Heart right ventricle (tissue), 16 donors: ENCODE measurements at regions not wholly inside any gene's neighbourhood (a gene's known extent, or its start where the extent isn't known, plus 50 kb on each side); places are given as distances from the start of the nearest gene placed in this dataset.

Experiments used
- ATAC-seq, 8 donors: fragments of 200-7000 bp; cut with Tn5 transposase; one replicate each; pipeline ENCODE4 v1.9.1; 2020; ENCODE audit warnings: mild to moderate bottlenecking in 8 of 8, moderate library complexity in 8 of 8, moderate number of reproducible peaks in 1 of 8
- DNase-seq, 2 donors: peaks; one replicate each; pipeline ENCODE4 v3.0.0-alpha.2; 2020
- H3K27ac ChIP-seq, 10 donors: fragments of 200-600 bp; sonication (generic) in 2 of 10; one replicate each; pipeline versions ENCODE4 v1.5.0 to v1.8.0; 2020 to 2022; ENCODE audit warnings: mild to moderate bottlenecking in 3 of 10
- H3K27me3 ChIP-seq, 7 donors: fragments of 200-600 bp; one replicate each; pipeline ENCODE4 v1.8.0; 2021 to 2022; ENCODE audit warnings: mild to moderate bottlenecking in 2 of 7
- H3K36me3 ChIP-seq, 9 donors: fragments of 200-600 bp; sonication (generic) in 1 of 9; one replicate each; pipeline versions ENCODE4 v1.5.0 to v1.8.0; 2020 to 2022; ENCODE audit warnings: mild to moderate bottlenecking in 2 of 9
- H3K4me1 ChIP-seq, 9 donors: fragments of 200-600 bp; sonication (generic) in 1 of 9; one replicate each; pipeline versions ENCODE4 v1.5.0 to v1.8.0; 2020 to 2022; ENCODE audit warnings: mild to moderate bottlenecking in 4 of 9
- H3K4me3 ChIP-seq, 10 donors: fragments of 200-600 bp; sonication (generic) in 2 of 10; one replicate each; pipeline versions ENCODE4 v1.5.0 to v1.8.0; 2020 to 2022; ENCODE audit warnings: mild to moderate bottlenecking in 7 of 10, moderate library complexity in 2 of 10
- H3K9me3 ChIP-seq, 11 donors: fragments of 200-600 bp in 10 of 11; sonication (generic) in 2 of 11; one replicate each; pipeline versions ENCODE4 v1.5.0 to v1.8.0; 2013 to 2022; ENCODE audit warnings: mild to moderate bottlenecking in 2 of 11, control low read depth in 1 of 11, moderate library complexity in 1 of 11
- CTCF ChIP-seq, 9 donors: fragments of 200-600 bp; sonication (generic) in 2 of 9; IDR thresholded peaks; one replicate each; pipeline versions ENCODE4 v1.5.0 to v1.8.0; 2021 to 2022; ENCODE audit warnings: antibody characterized with exemption in 9 of 9, mild to moderate bottlenecking in 5 of 9, moderate library complexity in 1 of 9
- WGBS, 2 donors: extraction: QIAGEN DNeasy Blood & Tissue Kit; methylation state at CpG; one replicate each; pipeline ENCODE4 v1.1.7; 2013; ENCODE audit warnings: inconsistent platforms in 1 of 2; 5-methylcytosine and 5-hydroxymethylcytosine counted together
- intact Hi-C, 10 donors: fragments of 100-400 bp; cut with DNase I; formaldehyde crosslinking; loops; one replicate each; pipeline versions ENCODE4 v1.11.1 to v1.14.2; 2022
- donor health status: Arrhythmogenic right ventricular cardiomyopathy.
- donor health status: ischemic (EF 13 %, LVEDD 7.1; RV severe dilation, severe dysfunction).
- donor health status: healthy with polysubstance abuse.
- donor health status: DM: no; HTN: yes; CAD: no.
- donor health status: DM: no; HTN: no; CAD: no.
- donor health status: ischemic (EF 25% LVEDD 6.9; RV normal size, moderate dysfunction).
- donor health status: ischemic (EF 25% LVEDD 5.7; RV mildly dilated, moderate dysfunction).
- donor health status: healthy.
- donor health status: DM: yes; HTN: yes; CAD: no.
- donor health status: Ischemic cardiomyopathy.
- donor health status: ischemic (EF 35%, LVEDD 5.7; RV mildly dilated, moderate dysfunction).
- donor health status: nonischemic (EF 11% LVEDD 7.7; RV severe dilation, severe dysfunction).
- donor health status: DM: yes; HTN: yes; CAD: no.
- donor health status: PGD.
- donor health status: ischemic (EF 29% LVEDD 5.4; RV normal size, mild dysfunction).
- donor health status: nonischemic (EF 23%, LVEDD 6.1; RV moderate dilation, normal function).

GRCh38 chr16:85216522-85217375 is 104.5 kb upstream of the CIBAR2 start:
- ATAC-seq (no peak), DNase-seq (no peak)
- TF ChIP-seq CTCF (IDR thresholded peaks at IDR 0.05), result no peak
- H3K36me3 ChIP-seq, result no peaks in the 10 kb centered on the region
- H3K27ac ChIP-seq, result no peak overlapping the region
- 95 to 97% methylated on average over 19 of the region's 19 CpGs for WGBS, 2 donors
- H3K9me3 ChIP-seq, result no peaks in the 10 kb centered on the region
- H3K27me3 ChIP-seq, result no peaks in the 10 kb centered on the region
- H3K4me3 ChIP-seq, result no peak overlapping the region
- intact Hi-C loops, result no loop called here
- H3K4me1 ChIP-seq, result peaks cover 8 to 47% (median 21%) of the 10 kb centered on the region in 9 donors

GRCh38 chr16:85220125-85220839 is 108.0 kb upstream of the CIBAR2 start:
- H3K27me3 ChIP-seq, result no peaks in the 10 kb centered on the region
- H3K9me3 ChIP-seq, result no peaks in the 10 kb centered on the region
- 7 to 8% methylated on average over 31 of the region's 31 CpGs for WGBS, 2 donors
- peaks cover 8 to 26% (median 14%) of the 10 kb centered on the region in 9 donors for H3K4me1 ChIP-seq
- H3K27ac ChIP-seq, result peak overlapping the region in 9 of 10 donors; percentile 21 to 79 (median 62)
- H3K4me3 ChIP-seq, result peak overlapping the region in 9 of 10 donors; percentile 12 to 45 (median 37)
- intact Hi-C loops, result loop anchor here in 5 of 10 donors (1.0 to 10.0 kb wide), 5 partner anchors 13 to 105 kb away; partner anchors contain the start of gene CIBAR2 (in 1 of the 5)
- TF ChIP-seq CTCF (IDR thresholded peaks at IDR 0.05), result peak in 6 of 9 donors; percentile 8 to 41 (median 18)
- DNase-seq (peak; percentile 85), ATAC-seq (peak; percentile 79 to 90 (median 86))
- H3K36me3 ChIP-seq, result no peaks in the 10 kb centered on the region

- no peak overlapping the region for H3K27ac ChIP-seq
- DNase-seq (no peak), ATAC-seq (peak in 3 of 8 donors; percentile 1 to 54 (median 11))
- peaks cover 0 to 6% (median 0%) of the 10 kb centered on the region in 11 donors for H3K9me3 ChIP-seq
- 86 to 87% methylated on average over 27 of the region's 27 CpGs for WGBS, 2 donors
- TF ChIP-seq CTCF (IDR thresholded peaks at IDR 0.05), result no peak
- H3K4me1 ChIP-seq, result peaks cover 8 to 26% (median 14%) of the 10 kb centered on the region in 9 donors
- H3K36me3 ChIP-seq, result no peaks in the 10 kb centered on the region
- H3K4me3 ChIP-seq, result no peak overlapping the region
- no peaks in the 10 kb centered on the region for H3K27me3 ChIP-seq
- intact Hi-C loops, result loop anchor here in 5 of 10 donors (1.0 to 10.0 kb wide), 5 partner anchors 14 to 106 kb away; partner anchors contain the start of gene CIBAR2 (in 1 of the 5)
Observed at GRCh38 chr16:85220964-85221731, 108.9 kb upstream of the CIBAR2 start.
